ENCODE measurements at regions not wholly inside any gene's neighbourhood (a gene's known extent, or its start where the extent isn't known, plus 50 kb on each side); places are given as distances from the start of the nearest gene placed in this dataset.

DNA sequence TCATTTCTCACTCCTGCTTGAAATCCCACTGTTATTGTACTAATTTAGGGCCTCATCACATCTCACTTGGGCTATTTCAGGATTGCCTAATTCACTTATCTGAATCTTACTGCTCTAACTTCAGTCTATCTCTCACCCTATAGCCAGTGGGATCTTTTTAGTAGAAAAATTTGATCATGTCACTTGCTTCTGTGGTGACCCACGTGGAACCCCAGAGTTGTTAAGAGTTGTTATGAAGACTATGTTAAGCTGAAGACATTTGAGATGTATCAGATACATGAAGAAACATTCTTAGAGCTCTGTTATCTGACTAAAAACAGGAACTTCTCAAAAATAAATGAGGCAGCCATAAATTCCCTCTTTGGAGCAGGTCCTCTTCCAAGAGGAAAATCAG lies 1375.6 kb upstream of the TENM4 start:
- no peak for DNase-seq
- Histone ChIP-seq H3K4me1 (ENCODE audit: insufficient read depth) (no peaks in the 10 kb centered on the region), H3K27ac (no peak overlapping the region), H3K4me3 (no peak overlapping the region), H3K9me3 (no peaks in the 10 kb centered on the region), H3K36me3 (no peaks in the 10 kb centered on the region), H3K27me3 (no peaks in the 10 kb centered on the region)
- TF ChIP-seq EP300 (IDR thresholded peaks at IDR 0.05) (no peak), POLR2A (IDR thresholded peaks at IDR 0.05) (no peak)
- TF ChIP-seq, protein P1, sequence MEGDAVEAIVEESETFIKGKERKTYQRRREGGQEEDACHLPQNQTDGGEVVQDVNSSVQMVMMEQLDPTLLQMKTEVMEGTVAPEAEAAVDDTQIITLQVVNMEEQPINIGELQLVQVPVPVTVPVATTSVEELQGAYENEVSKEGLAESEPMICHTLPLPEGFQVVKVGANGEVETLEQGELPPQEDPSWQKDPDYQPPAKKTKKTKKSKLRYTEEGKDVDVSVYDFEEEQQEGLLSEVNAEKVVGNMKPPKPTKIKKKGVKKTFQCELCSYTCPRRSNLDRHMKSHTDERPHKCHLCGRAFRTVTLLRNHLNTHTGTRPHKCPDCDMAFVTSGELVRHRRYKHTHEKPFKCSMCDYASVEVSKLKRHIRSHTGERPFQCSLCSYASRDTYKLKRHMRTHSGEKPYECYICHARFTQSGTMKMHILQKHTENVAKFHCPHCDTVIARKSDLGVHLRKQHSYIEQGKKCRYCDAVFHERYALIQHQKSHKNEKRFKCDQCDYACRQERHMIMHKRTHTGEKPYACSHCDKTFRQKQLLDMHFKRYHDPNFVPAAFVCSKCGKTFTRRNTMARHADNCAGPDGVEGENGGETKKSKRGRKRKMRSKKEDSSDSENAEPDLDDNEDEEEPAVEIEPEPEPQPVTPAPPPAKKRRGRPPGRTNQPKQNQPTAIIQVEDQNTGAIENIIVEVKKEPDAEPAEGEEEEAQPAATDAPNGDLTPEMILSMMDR (IDR thresholded peaks at IDR 0.05): no peak
- 69 to 72% (median 72%) methylated on average over 1 of the region's 1 CpG for WGBS, 3 donors
- intact Hi-C loops (cut with DNase I): no loop called here

GRCh38 chr11:80815752-80816453 lies 1375.1 kb upstream of the TENM4 start:
- Histone ChIP-seq H3K27me3 (no peaks in the 10 kb centered on the region), H3K9me3 (no peaks in the 10 kb centered on the region), H3K4me1 (ENCODE audit: insufficient read depth) (no peaks in the 10 kb centered on the region), H3K36me3 (no peaks in the 10 kb centered on the region), H3K27ac (no peak overlapping the region), H3K4me3 (no peak overlapping the region)
- intact Hi-C loops (cut with DNase I): no loop called here
- TF ChIP-seq, protein P1 (IDR thresholded peaks at IDR 0.05): no peak
- TF ChIP-seq EP300 (IDR thresholded peaks at IDR 0.05) (no peak), POLR2A (IDR thresholded peaks at IDR 0.05) (no peak)
- WGBS, 3 donors: 60 to 65% (median 60%) methylated on average over 3 of the region's 3 CpGs
- DNase-seq: no peak

DNA sequence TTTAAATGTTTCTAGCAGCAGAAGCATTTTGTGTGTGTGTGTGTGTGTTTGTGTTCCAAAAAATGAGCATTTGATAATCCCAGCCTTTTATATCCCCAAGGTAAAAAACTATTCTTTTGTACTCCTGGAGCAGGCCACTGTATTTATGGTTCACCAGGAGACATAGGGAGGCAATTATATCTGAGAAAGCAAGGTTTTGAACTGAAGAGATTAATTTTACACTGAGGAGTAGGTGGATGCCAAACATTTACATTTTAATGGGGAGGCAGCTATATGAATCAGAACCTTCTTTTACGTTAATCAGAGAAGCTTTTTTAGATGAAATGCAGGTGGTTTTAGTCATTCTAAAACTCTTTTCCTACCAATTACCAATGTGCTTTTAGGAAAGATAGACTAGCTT lies 1374.0 kb upstream of the TENM4 start:
- intact Hi-C loops (cut with DNase I): no loop called here
- Histone ChIP-seq H3K36me3 (no peaks in the 10 kb centered on the region), H3K9me3 (no peaks in the 10 kb centered on the region), H3K27me3 (no peaks in the 10 kb centered on the region), H3K4me3 (no peak overlapping the region), H3K27ac (no peak overlapping the region), H3K4me1 (ENCODE audit: insufficient read depth) (no peaks in the 10 kb centered on the region)
- 53 to 64% (median 61%) methylated on average over 1 of the region's 1 CpG for WGBS, 3 donors
- TF ChIP-seq POLR2A (IDR thresholded peaks at IDR 0.05) (no peak), EP300 (IDR thresholded peaks at IDR 0.05) (no peak)
- TF ChIP-seq, protein P1 (IDR thresholded peaks at IDR 0.05): no peak
- no peak for DNase-seq

DNA sequence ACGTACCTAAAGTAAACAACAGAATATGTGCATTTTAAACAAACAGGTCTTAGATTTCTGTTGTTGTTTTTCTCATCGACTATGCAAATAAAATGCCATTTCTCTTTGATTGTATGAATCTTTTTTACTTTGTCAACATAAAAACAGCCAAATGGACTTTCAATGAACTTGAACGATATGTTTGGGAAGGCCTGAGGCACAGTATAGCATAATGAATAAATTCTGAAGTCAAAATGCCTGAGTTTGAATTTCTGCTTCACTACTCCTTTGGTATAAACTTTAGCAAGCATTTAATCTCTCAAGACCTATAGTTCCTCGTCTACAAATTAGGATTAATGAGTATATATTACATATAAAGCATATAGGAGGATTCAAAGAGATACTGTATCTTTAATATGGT lies 1369.9 kb upstream of the TENM4 start:
- no peak for DNase-seq
- TF ChIP-seq, protein P1 (IDR thresholded peaks at IDR 0.05): no peak
- TF ChIP-seq EP300 (IDR thresholded peaks at IDR 0.05) (no peak), POLR2A (IDR thresholded peaks at IDR 0.05) (no peak)
- intact Hi-C loops (cut with DNase I): no loop called here
- WGBS, 3 donors: 78 to 84% (median 79%) methylated on average over 4 of the region's 4 CpGs
- Histone ChIP-seq H3K36me3 (no peaks in the 10 kb centered on the region), H3K4me3 (no peak overlapping the region), H3K9me3 (no peaks in the 10 kb centered on the region), H3K27me3 (no peaks in the 10 kb centered on the region), H3K27ac (no peak overlapping the region), H3K4me1 (ENCODE audit: insufficient read depth) (no peaks in the 10 kb centered on the region)
